ENCODE measurements at regions not wholly inside any gene's neighbourhood (a gene's known extent, or its start where the extent isn't known, plus 50 kb on each side); places are given as distances from the start of the nearest gene placed in this dataset.
"Not testable (repeated sequence)": the region's sequence is repeated elsewhere in the genome, so short reads cannot be mapped to it uniquely, and the experiment has no call there.

DNA sequence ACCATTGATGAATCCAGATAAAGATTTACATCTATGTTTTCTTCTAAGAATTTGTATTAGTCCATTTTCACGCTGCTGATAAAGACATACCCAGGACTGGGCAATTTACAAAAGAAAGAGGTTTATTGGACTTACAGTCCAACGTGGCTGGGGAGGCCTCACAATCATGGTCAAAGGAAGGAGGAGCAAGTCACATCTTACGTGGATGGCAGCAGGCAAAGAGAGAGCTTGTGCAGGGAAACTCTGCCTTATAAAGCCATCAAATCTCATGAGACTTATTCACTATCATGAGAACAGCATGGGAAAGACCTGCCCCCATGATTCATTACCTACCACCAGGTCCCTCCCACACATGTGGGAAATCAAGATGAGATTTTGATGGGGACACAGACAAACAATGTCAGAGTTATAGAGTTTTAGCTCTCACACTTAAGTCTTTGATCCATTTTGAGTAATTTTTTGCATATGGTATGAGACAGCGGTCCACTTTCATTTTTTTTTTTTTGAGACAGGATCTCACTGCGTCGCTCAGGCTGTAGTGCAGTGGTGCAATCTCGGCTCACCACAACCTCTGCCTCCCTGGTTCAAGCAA lies 53.5 kb upstream of the JADE2 start:
- DNase-seq (ENCODE audit: low spot score); ATAC-seq (ENCODE audit: low FRiP score): not testable (repeated sequence)

- no peak for ATAC-seq (ENCODE audit: low FRiP score)
- DNase-seq (ENCODE audit: low spot score): no peak
- TF ChIP-seq CTCF (IDR thresholded peaks at IDR 0.05): no peak
These were observed 56.5 kb upstream of the JADE2 start for GRCh38 chr5:134468921-134469400.

DNA sequence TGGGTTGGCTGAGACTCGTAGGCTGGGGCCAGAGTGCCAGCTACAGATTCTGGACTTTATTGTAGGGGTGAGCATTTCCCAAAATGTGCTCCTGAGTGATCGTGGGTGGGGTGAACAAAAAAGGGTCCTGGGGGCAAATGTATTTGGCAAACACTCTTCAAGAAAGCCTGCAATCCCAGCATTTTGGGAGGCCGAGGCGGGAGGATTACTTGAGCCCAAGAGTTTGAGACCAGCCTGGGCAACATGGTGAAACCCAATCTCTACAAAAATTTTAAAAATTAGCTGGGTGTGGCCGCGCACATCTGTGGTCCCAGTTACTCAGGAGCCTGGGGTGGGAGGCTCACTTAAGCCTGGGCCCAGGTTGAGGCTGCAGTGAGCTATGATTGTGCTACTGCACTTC lies 55.5 kb upstream of the CDKN2AIPNL start:
- TF ChIP-seq CTCF (IDR thresholded peaks at IDR 0.05): no peak
- DNase-seq (ENCODE audit: low spot score): no peak
- ATAC-seq (ENCODE audit: low FRiP score): no peak

DNA sequence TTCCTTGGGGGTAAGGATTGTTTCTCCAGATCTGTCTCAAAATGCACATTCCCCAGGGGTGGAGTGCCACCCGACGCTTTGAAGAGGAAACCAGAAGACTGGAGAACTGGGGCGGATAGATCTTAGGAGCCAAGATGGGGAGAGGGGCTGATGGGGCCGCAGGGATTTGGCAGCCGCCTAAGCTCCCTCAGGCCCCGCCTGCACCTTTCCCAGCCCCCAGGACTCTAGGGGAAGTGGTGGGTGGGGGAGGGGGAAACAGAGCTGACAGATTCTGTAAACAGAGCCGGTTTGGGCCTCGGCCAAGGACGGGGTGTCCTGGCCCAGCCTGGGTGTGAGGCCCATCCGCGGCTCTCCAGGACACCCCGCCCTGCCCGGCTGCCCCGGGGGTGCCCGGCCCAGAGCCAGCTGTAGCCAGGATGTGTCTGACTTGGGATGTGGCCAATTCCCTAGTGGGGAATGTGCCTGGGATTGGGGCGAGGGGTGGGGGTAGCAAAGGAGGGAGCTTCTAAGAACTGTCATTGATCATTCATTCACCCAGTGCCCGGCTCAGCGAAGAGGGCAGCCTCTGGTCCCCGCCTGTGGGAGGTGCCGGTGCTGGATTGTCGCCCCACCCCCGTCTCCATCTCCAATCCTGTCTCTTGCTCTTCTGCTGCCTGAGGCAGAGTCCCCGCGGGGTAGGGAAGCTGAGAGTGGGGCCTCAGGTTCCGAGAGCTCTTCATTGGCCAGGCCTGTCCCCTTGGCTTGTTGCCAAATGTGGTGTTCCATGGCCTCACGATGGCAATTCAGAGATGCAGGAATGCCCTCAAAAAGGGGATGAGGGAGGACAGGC lies 54.8 kb upstream of the CDKN2AIPNL start:
- ATAC-seq (ENCODE audit: low FRiP score) (peak; percentile 82), DNase-seq (ENCODE audit: low spot score) (peak; percentile 81)
- TF ChIP-seq CTCF (IDR thresholded peaks at IDR 0.05): no peak

GRCh38 chr5:134465816-134466240 lies 54.1 kb upstream of the CDKN2AIPNL start:
- peak; percentile 94 for ATAC-seq (ENCODE audit: low FRiP score)
- DNase-seq (ENCODE audit: low spot score): peak; percentile 65
- TF ChIP-seq CTCF (IDR thresholded peaks at IDR 0.05): no peak

- ATAC-seq (ENCODE audit: low FRiP score): no peak
- no peak for DNase-seq (ENCODE audit: low spot score)
- no peak for TF ChIP-seq CTCF (IDR thresholded peaks at IDR 0.05)
These were observed 53.5 kb upstream of the CDKN2AIPNL start for GRCh38 chr5:134464988-134465815.

Data from omental fat pad (tissue), 3 donors.